HG02623 (cell line): ENCODE measurements at regions not wholly inside any gene's neighbourhood (a gene's known extent, or its start where the extent isn't known, plus 50 kb on each side); places are given as distances from the start of the nearest gene placed in this dataset.
A peak's percentile ranks its signal among the peaks of the same experiment; 100 is the strongest.

Experiments used
- ATAC-seq: cut with Tn5 transposase; IDR thresholded peaks from one replicate; pipeline ENCODE4 v1.9.1; 2021; ENCODE audit warnings: moderate library complexity; ENCODE audit not compliant: unreplicated experiment

DNA sequence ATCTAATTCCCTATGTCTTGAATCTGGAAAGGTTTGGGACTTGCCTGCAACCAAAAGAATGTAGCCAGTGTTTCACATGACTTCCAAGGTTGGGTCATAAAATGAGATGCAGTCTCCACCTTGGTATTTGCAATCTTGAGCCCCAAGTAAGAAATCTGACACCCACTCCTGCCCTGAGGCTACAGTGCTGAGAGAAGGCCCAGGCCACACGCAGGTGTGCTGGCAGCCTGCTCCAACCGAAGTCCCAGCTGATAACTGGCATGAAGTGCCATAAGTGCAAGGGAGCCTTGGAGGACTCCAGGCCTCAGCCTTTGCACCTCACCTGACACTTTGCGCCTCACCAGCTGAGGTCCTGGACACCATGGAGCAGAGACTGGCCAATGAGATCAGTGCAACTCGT lies 182.7 kb downstream of the ANAPC1 start:
- ATAC-seq = no peak

DNA sequence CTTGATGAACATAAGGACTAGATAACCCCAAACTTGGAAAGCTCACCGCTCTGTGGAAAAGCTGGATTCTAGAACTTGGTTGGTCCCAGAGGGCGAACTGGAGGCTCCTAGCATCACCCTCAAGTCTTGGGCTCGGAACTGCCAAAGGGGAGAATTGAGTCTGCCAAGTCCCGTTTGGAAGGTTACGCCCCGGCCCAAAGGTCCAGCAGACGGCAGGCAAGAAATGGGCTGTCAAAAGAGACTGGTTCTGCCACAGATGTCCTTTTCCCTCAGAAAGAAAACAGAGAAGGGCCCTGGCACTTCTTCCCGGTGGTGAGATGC lies 182.2 kb downstream of the ANAPC1 start:
- no peak for ATAC-seq

DNA sequence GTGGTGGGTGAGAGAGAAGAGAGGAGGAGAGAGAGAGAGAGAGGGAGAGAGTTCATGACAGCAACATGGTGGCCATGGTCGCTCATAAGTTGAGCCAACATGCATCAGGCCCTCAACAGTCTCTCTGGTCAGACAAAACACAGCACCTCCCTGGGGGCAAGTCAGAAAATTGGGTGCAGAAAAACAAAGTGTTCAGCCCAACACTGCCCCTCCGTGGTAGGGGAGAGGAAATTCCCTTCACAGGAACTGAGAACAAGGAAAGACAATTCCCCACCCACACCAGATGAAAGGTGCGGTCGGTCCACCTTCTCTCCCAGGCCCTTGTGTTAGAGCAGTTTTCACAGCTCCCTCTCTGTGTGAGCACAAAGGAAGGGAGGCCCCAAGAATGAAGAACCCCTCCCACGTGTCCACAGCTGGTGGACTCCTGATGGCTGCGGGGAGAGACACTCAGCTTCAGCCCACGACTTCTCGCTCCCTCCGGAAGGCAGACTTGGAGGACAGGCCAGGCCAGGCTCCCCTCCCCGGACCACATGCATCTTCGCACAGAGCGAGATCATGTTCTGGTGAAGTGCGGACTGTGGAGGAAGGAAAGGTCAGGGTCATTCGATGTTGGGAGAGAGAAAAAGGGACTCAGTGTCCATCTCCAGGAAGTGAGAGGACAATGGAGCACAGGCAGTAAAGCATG lies 181.7 kb downstream of the ANAPC1 start:
- no peak for ATAC-seq

- no peak for ATAC-seq
Measured at GRCh38 chr2:111702804-111703196, 181.2 kb downstream of the ANAPC1 start.

DNA sequence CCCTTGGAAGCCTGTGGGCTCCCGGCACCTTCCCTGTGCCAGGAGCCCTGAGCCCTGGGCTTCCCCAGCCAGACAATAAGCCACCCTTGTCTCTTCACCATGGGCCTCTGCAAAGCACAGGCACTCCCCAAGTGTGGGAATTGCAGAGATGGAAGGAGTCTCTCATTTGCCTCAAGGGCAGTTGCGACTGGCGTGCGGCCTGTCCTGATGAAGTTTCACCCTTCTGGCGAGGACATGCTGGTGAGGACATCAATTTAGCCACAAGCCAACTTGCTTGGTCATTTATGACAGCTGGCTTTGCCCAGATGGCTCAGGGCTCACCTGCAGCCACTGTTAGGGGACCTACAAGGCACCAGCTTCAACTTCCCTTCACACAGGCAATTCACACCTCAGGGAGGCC lies 180.2 kb downstream of the ANAPC1 start:
- ATAC-seq = no peak

DNA sequence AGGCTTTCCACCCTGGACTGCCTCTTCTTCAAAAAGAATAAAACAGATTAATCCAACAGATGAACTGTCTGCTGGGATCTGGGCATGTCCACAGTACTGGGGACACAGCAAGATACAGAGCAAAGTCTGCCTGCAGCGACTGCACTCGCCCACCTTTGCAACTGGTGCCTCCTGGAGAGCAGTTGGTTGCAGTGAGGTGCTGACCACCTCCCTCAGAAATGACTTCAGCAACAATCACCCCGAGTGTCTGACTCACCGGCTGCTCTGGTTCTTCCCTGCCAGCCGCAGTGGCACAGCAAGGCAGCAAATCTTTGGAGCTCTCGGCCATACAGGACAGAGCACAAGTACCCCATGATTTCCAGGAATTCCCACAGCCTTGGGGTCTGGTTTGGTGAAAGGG lies 179.7 kb downstream of the ANAPC1 start:
- no peak for ATAC-seq

- ATAC-seq = no peak
Measured at GRCh38 chr2:111705239-111705638, 178.8 kb downstream of the ANAPC1 start.

DNA sequence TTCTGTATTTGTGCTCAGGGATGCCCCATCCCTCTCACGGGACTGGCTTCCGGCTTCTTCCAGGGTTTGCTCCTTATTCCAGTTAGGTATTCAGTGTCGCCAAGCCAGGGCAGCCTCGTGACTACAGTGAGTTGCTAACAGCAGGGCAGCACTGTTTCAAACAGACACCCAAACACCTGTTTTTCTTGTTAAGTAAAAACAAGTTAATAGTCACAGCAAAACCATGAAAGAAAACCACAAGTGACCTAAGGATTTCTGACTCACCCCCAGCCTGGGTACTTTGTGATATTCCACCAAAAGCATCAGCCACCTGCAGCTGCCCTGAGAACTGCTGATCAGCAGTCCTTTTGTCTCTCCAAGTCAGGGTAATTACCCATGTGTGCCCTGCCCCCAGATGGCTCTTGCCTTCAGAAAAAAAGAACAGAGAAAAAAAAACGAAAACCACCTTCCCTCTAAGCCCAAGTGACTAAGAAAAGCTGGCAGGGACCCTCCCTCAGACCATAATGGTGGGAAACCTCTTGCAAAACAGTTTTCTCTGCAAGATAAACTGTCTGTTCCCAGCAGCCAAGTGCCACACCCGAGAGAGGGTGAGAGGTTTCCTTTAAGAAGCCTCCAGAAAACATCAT lies 178.2 kb downstream of the ANAPC1 start:
- peak; percentile 87 for ATAC-seq

- no peak for ATAC-seq
Measured at GRCh38 chr2:111706481-111707001, 177.5 kb downstream of the ANAPC1 start.

DNA sequence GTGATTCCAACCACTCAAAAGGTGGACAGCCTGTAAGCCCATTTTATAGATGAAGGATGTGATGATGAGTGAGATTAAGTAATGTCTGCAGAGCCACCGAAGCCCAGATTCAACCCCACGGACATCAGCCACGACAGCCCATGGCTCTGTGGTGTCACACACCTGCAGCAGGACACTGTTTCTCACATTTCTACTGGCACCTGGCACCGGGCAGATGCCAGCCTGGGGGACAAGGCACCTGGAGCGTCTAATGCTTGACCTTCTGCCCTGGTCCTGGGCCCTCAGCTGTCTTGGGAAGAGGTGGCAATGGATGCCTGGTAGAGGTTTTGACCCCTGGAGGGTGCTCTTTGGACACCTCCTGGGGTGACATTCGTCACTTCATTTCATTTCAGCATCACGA lies 176.3 kb downstream of the ANAPC1 start:
- ATAC-seq = no peak

DNA sequence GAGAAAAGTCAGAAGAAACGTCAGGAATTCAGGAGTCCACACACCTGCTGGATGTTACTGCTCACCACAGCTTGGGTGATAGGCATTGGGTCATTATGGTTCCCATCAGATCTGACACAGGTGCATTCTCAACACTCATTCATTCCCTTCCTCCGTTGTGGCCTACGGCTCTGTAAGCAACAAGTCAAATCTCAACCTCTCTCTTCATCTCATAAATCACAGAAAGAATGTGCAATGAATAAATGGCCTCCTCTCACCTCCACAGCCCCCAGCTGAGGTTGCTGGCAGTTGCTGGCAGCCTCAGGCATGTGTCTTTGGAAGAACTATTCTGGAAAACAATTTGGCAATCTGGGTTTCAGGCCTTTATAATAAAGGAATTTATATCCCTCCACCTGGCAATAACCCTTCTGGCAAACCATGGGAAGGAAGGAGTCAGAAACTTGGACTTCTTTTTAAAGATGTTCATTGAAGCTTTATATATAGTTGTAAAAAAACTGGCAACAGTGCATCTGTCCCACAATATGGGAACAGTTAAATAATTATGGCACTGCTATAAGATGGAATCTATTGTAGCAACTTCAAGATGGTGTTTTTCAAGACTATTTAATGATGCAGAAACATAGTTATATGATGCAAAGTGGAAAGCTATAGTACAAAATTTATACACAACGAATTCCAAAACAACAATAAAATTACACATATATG lies 175.4 kb downstream of the ANAPC1 start:
- no peak for ATAC-seq

DNA sequence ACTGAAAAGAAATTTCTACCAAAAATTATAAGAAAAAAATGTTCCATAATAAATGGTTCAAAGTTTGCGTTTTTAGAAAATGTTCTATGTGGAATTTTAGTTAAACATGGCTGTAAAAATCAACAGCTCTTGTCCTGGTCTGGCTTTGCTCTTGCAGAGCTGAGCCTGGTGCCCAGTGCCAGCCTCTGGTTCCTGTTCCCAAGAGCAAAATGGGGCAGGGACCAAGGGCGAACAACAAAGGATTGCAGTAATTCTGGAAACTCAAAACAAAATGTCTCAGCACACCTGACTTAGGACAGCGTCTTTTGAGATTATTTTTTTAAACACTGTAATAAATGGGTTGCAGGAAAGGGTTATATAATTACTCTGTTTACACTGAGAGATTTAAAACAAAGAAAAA lies 174.7 kb downstream of the ANAPC1 start:
- no peak for ATAC-seq

GRCh38 chr2:111710085-111710484 lies 173.9 kb downstream of the ANAPC1 start:
- ATAC-seq = no peak

DNA sequence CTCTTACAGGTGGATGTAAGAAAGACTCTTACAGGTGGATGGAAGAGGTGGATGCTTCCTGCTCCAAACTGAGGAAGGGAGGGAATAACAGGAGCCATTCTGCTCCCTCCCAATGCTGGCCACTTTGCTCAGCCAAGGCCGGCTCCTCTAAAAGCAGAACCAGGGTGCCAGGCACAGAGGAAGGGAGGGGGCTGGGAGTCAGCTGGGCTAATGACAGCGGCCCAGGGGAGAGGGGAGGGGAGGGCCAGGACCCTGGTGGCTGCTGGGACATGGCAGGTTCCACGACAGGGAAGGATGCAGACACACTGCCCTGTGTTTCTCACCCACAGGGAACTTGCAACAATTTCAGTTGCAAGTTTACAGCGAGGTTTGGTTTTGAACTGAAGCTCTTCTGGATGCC lies 173.4 kb downstream of the ANAPC1 start:
- ATAC-seq = no peak

DNA sequence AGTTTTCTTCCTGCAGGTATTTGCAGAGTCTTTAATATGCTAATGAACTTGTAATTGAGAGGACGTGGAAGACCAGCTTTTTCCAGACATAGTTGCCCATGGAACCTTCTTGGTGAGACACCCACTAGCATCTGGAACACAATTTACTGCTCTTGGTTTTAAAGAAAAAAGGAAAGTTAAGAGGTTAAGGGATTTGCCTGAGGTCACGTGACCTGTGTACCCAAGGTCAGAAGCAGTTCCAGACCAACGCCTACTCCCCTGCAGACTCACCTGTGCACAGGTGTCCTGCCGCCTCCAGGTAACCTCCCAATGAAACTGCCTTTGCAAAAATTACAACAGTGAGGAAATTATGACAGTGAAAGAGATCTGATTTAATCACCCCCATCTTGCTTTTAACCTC lies 172.7 kb downstream of the ANAPC1 start:
- no peak for ATAC-seq

- ATAC-seq = no peak
Measured at GRCh38 chr2:111712361-111712760, 171.6 kb downstream of the ANAPC1 start.

GRCh38 chr2:111712940-111713515 lies 171.0 kb downstream of the ANAPC1 start:
- no peak for ATAC-seq

- no peak for ATAC-seq
Measured at GRCh38 chr2:111715987-111716904, 167.7 kb downstream of the ANAPC1 start.

DNA sequence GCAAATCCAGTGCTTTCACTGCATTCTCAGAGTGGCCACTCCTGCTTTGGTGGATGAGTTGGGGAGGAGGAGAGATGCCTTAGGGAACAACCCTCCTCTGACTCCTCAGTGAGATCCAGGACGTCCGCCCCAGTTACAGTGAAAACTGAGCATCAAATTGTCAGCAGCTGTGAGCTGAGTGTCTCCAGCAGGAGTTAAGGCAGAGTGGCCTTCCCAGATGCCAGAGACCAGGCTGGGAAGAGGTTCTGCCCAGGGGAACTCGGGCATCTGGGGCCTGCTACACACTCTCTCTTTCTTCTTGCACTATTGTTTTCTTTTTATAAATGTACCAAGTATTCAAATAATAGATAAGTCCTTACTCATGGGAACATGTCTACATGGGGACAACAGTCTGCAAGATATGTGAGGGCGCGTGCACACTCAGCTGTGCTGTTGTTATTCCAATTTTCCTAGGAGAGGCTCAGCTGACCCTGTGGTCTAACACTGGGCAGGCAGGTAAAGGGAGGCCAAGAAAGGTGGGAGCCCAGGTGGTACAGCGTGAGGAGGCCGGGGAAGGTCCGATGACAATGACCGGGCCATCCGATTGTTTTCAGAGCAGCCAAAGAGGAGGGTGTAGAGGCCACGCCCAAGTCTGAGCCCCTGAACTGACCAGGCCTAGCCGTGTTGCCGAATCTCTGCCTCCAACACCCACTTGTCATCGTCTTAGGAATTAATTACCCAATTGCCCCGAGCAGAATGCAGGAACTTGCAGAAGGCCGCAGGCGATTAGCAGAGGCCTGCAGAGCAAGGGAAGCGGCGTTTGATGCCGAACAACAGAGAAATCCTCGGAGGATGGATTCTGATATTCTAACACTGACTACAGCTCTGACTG lies 166.9 kb downstream of the ANAPC1 start:
- no peak for ATAC-seq
